H1 (cell line): ENCODE measurements at regions not wholly inside any gene's neighbourhood (a gene's known extent, or its start where the extent isn't known, plus 50 kb on each side); places are given as distances from the start of the nearest gene placed in this dataset.

Experiments
- CTCF ChIA-PET: fragments of 300-600 bp; sonication (Branson Sonifier 250); formaldehyde crosslinking; loops from one replicate; lab custom pipeline; 2021; ENCODE audit not compliant: partially characterized antibody; lab: Charles Lee
- POLR2A ChIA-PET: fragments of 300-600 bp; sonication (Branson Sonifier 250); formaldehyde crosslinking; loops from one replicate; lab custom pipeline; 2021; ENCODE audit warnings: inconsistent platforms; ENCODE audit not compliant: partially characterized antibody; lab: Charles Lee
- DNase-seq, 2 experiments: peaks; one replicate each; pipeline versions ENCODE4 v3.0.0 to v3.0.0-alpha.2; 2010 to 2022; ENCODE audit warnings: low spot score in 2 of 2, low read depth in 1 of 2, mixed read lengths in 1 of 2
- FAIRE-seq: peaks from 2 replicates; lab custom pipeline; 2011; peaks lifted over from hg19 to GRCh38; lab: Jason Lieb, UNC
- H2AFZ ChIP-seq: 2 replicates; pipeline ENCODE4 v1.8.1; 2012; ENCODE audit warnings: low read length, inconsistent platforms
- H2AK5ac ChIP-seq: 2 replicates; pipeline ENCODE4 v1.6.1; 2013; ENCODE audit warnings: low read depth, low read length
- H2BK120ac ChIP-seq: replicated peaks from 2 replicates; pipeline ENCODE3; 2013; ENCODE audit warnings: low read depth, low read length, inconsistent platforms
- H2BK12ac ChIP-seq: 2 replicates; pipeline ENCODE4 v1.6.1; 2013; ENCODE audit warnings: low read depth, low read length
- H2BK15ac ChIP-seq: 2 replicates; pipeline ENCODE4 v1.6.1; 2013; ENCODE audit warnings: low read length
- H2BK20ac ChIP-seq: 2 replicates; pipeline ENCODE4 v1.6.1; 2013; ENCODE audit warnings: low read length
- H2BK5ac ChIP-seq: 2 replicates; pipeline ENCODE4 v1.6.1; 2013; ENCODE audit warnings: low read depth, low read length
- H3K14ac ChIP-seq: 2 replicates; pipeline ENCODE4 v1.6.1; 2013; ENCODE audit warnings: inconsistent platforms; ENCODE audit not compliant: insufficient read length
- H3K18ac ChIP-seq: 2 replicates; pipeline ENCODE4 v1.6.1; 2013; ENCODE audit warnings: low read length; ENCODE audit errors: extremely low read depth
- H3K23ac ChIP-seq: 2 replicates; pipeline ENCODE4 v1.6.1; 2013; ENCODE audit warnings: inconsistent platforms; ENCODE audit not compliant: insufficient read length
- H3K23me2 ChIP-seq: 2 replicates; pipeline ENCODE4 v1.6.1; 2013; ENCODE audit warnings: low read depth, low read length
- H3K27ac ChIP-seq: 2 replicates; pipeline ENCODE4 v1.6.1; 2011; ENCODE audit warnings: low read depth, low read length, inconsistent platforms
- H3K27me3 ChIP-seq, 4 experiments: replicated peaks in 1 of 4; 1 replicate in 1 of 4; 2 replicates in 3 of 4; pipeline versions ENCODE4 v1.6.1 to v1.8.1; 2011 to 2013; ENCODE audit warnings: low read length in 3 of 4, mild to moderate bottlenecking in 3 of 4, inconsistent platforms in 2 of 4, mixed read lengths in 2 of 4, moderate library complexity in 1 of 4; ENCODE audit not compliant: control insufficient read depth in 3 of 4, insufficient read depth in 3 of 4; ENCODE audit errors: extremely low read depth in 1 of 4
- H3K36me3 ChIP-seq, 4 experiments: 2 replicates each; pipeline versions ENCODE4 v1.6.1 to v1.8.1; 2011 to 2013; ENCODE audit warnings: mild to moderate bottlenecking in 4 of 4, low read length in 3 of 4, moderate library complexity in 2 of 4, control low read depth in 1 of 4, inconsistent platforms in 1 of 4; ENCODE audit not compliant: insufficient read depth in 4 of 4, control insufficient read depth in 2 of 4
- H3K4ac ChIP-seq: replicated peaks from 2 replicates; pipeline ENCODE3; 2013; ENCODE audit warnings: low read length, low read depth, mixed read lengths, inconsistent platforms; ENCODE audit not compliant: insufficient read length
- H3K4me1 ChIP-seq, 4 experiments: replicated peaks in 1 of 4; 1 replicate in 1 of 4; 2 replicates in 3 of 4; pipeline versions ENCODE4 v1.6.1 to v1.8.1; 2011 to 2013; ENCODE audit warnings: low read length in 3 of 4, inconsistent platforms in 2 of 4, mixed read lengths in 1 of 4; ENCODE audit not compliant: insufficient read depth in 4 of 4, control insufficient read depth in 3 of 4
- H3K4me2 ChIP-seq, 2 experiments: 2 replicates each; pipeline versions ENCODE4 v1.6.1 to v1.8.1; 2011 to 2013; ENCODE audit warnings: low read depth in 2 of 2, low read length in 2 of 2, control low read depth in 1 of 2, inconsistent platforms in 1 of 2, mild to moderate bottlenecking in 1 of 2; ENCODE audit not compliant: insufficient read depth in 1 of 2
- H3K4me3 ChIP-seq, 4 experiments: fragments of 200-600, 300-600 bp in 1 of 4; sonication (generic), shearing (Covaris generic), sonication (Bioruptor Twin) in 1 of 4; 2 replicates each; pipeline versions ENCODE4 v1.5.1 to v1.8.1; 2011 to 2016; ENCODE audit warnings: low read length in 4 of 4, low read depth in 3 of 4, control low read depth in 2 of 4, inconsistent platforms in 2 of 4, mild to moderate bottlenecking in 2 of 4, mixed read lengths in 1 of 4, moderate library complexity in 1 of 4; ENCODE audit not compliant: insufficient read depth in 2 of 4; ENCODE audit errors: extremely low read depth in 1 of 4
- H3K56ac ChIP-seq: replicated peaks from 2 replicates; pipeline ENCODE3; 2013; ENCODE audit warnings: low read depth, mild to moderate bottlenecking, mixed read lengths, low read length, inconsistent platforms; ENCODE audit not compliant: insufficient read length
- H3K79me1 ChIP-seq: 2 replicates; pipeline ENCODE4 v1.6.1; 2013; ENCODE audit warnings: low read depth, low read length, control low read depth
- H3K79me2 ChIP-seq, 2 experiments: 2 replicates each; pipeline versions ENCODE4 v1.6.1 to v1.8.1; 2012 to 2013; ENCODE audit warnings: low read length in 2 of 2, mild to moderate bottlenecking in 2 of 2, inconsistent platforms in 1 of 2; ENCODE audit not compliant: insufficient read depth in 2 of 2, control insufficient read depth in 1 of 2
- H3K9ac ChIP-seq, 4 experiments: replicated peaks in 1 of 4; 1 replicate in 1 of 4; 2 replicates in 3 of 4; pipeline versions ENCODE4 v1.6.1 to v1.8.1; 2011 to 2013; ENCODE audit warnings: low read depth in 3 of 4, low read length in 3 of 4, control low read depth in 2 of 4, mild to moderate bottlenecking in 2 of 4, moderate library complexity in 2 of 4, inconsistent platforms in 1 of 4; ENCODE audit errors: extremely low read depth in 1 of 4
- H3K9me3 ChIP-seq, 2 experiments: 2 replicates each; pipeline versions ENCODE4 v1.6.1 to v1.8.1; 2012 to 2013; ENCODE audit warnings: mild to moderate bottlenecking in 2 of 2, moderate library complexity in 2 of 2, control low read depth in 1 of 2, inconsistent platforms in 1 of 2, low read depth in 1 of 2, low read length in 1 of 2, mixed read lengths in 1 of 2; ENCODE audit not compliant: insufficient read depth in 2 of 2
- H4K20me1 ChIP-seq, 2 experiments: replicated peaks in 1 of 2; 2 replicates each; pipeline versions ENCODE3 to v1.8.1; 2011 to 2013; ENCODE audit warnings: inconsistent platforms in 2 of 2, low read length in 2 of 2, mild to moderate bottlenecking in 1 of 2; ENCODE audit not compliant: insufficient read depth in 2 of 2, control insufficient read depth in 1 of 2
- H4K5ac ChIP-seq: 2 replicates; pipeline ENCODE4 v1.6.1; 2013; ENCODE audit warnings: low read length, low read depth, mixed read lengths, inconsistent platforms; ENCODE audit not compliant: insufficient read length
- H4K8ac ChIP-seq: 2 replicates; pipeline ENCODE4 v1.8.0; 2013; ENCODE audit warnings: mild to moderate bottlenecking, moderate library complexity, low read length, inconsistent platforms; ENCODE audit not compliant: insufficient read depth; ENCODE audit errors: extremely low read depth
- H4K91ac ChIP-seq: replicated peaks from 2 replicates; pipeline ENCODE3; 2013; ENCODE audit warnings: low read length, mixed read lengths, inconsistent platforms; ENCODE audit not compliant: insufficient read length
- ASH2L ChIP-seq: fragments of 200-600, 300-600 bp; sonication (generic); IDR thresholded peaks from one replicate; pipeline ENCODE4 v1.7.1; 2017; ENCODE audit warnings: low read length
- BRCA1 ChIP-seq: IDR thresholded peaks from 2 replicates; pipeline ENCODE4 v1.6.1; 2012; ENCODE audit warnings: low read depth, low read length, improper control_type of control experiment
- GTF2F1 ChIP-seq: IDR thresholded peaks from 2 replicates; pipeline ENCODE4 v1.6.1; 2012; ENCODE audit warnings: low read depth, low read length, improper control_type of control experiment, borderline replicate concordance
- HDAC6 ChIP-seq: IDR thresholded peaks from one replicate; pipeline ENCODE4 v1.7.1; 2012; ENCODE audit warnings: low read depth, mild to moderate bottlenecking, inconsistent platforms, low read length, moderate library complexity
- RBBP5 ChIP-seq: IDR thresholded peaks from 2 replicates; pipeline ENCODE4 v1.7.1; 2012; ENCODE audit warnings: low read depth, mild to moderate bottlenecking, inconsistent platforms, low read length, moderate library complexity, borderline replicate concordance
- RNF2 ChIP-seq: fragments of 200-900, 300-1000 bp; sonication (generic); IDR thresholded peaks from 2 replicates; pipeline ENCODE4 v1.7.1; 2016; ENCODE audit warnings: borderline replicate concordance, low read depth, mild to moderate bottlenecking, antibody characterized with exemption, low read length; ENCODE audit not compliant: poor library complexity, severe bottlenecking; ENCODE audit errors: missing control alignments
- SAP30 ChIP-seq: fragments of 300-600 bp; sonication (generic); IDR thresholded peaks from 2 replicates; pipeline ENCODE4 v1.7.1; 2012; ENCODE audit warnings: low read length, moderate library complexity, mild to moderate bottlenecking, inconsistent platforms; ENCODE audit not compliant: insufficient read depth, insufficient replicate concordance
- TEAD4 ChIP-seq: IDR thresholded peaks from 2 replicates; pipeline ENCODE4 v1.6.1; 2012; ENCODE audit warnings: low read depth, low read length, inconsistent platforms, mixed read lengths
- YY1 ChIP-seq: IDR thresholded peaks from 2 replicates; pipeline ENCODE4 v1.6.1; 2011; ENCODE audit warnings: low read depth, mild to moderate bottlenecking, low read length
- ZNF274 ChIP-seq: IDR thresholded peaks from 2 replicates; pipeline ENCODE4 v1.7.0; 2012; ENCODE audit warnings: low read length, borderline replicate concordance; ENCODE audit errors: extremely low read depth
- WGBS, 2 experiments: shearing (Covaris generic) in 1 of 2; methylation state at CpG; one replicate each; pipeline versions ENCODE4 v1.1.6 to v1.1.7; 2013 to 2015; ENCODE audit warnings: low lambda C conversion rate in 2 of 2, mixed read lengths in 2 of 2, inconsistent platforms in 1 of 2, low coverage in 1 of 2, missing lambda C conversion rate in 1 of 2; ENCODE audit not compliant: insufficient replicate concordance in 2 of 2, insufficient coverage in 1 of 2, insufficient read length in 1 of 2; ENCODE audit errors: extremely low coverage in 1 of 2, missing lambda C conversion rate in 1 of 2; 5-methylcytosine and 5-hydroxymethylcytosine counted together
- TF ChIP-seq, protein P1 (sequence below), 3 experiments: IDR thresholded peaks; 1 replicate in 2 of 3; 2 replicates in 1 of 3; pipeline versions ENCODE4 v1.5.1 to v1.6.1; 2011; ENCODE audit warnings: low read length in 3 of 3, mild to moderate bottlenecking in 3 of 3, inconsistent platforms in 2 of 3, low read depth in 1 of 3, moderate library complexity in 1 of 3; ENCODE audit not compliant: insufficient read depth in 1 of 3; ENCODE audit errors: control extremely low read depth in 1 of 3

DNA sequence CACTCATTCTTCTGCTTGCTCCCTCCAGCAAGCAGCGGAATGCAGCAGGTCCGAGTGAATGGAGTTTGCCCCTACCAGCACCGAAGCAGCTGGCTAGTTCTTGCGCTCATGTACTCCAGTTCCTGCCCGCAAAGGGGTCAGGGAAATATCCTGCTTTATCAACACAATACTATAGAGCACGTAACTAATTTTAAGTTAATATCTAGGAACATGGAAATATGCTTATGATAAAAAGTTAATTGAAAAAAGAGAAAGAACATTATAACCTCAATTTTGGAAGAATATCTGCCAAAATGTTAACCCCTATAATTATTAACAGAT lies 195.6 kb downstream of the SNCA start:
- Histone ChIP-seq H4K91ac (no peak overlapping the region), H4K20me1 (no peaks in the 10 kb centered on the region), H3K4ac (no peak overlapping the region), H2AFZ (no peak overlapping the region), H3K4me3 (no peak overlapping the region; a peak in 1 of 8 replicates), H2BK12ac (no peak overlapping the region), H3K23ac (no peak overlapping the region), H3K27ac (no peak overlapping the region), H3K9ac (no peak overlapping the region), H4K8ac (peak overlapping the region; percentile 62; the same call in 1 of the 2 replicates), H3K4me1 (peaks cover 0 to 3% (median 0%) of the 10 kb centered on the region in 4 experiments; a peak in 2 of 7 replicates), H3K9me3 (no peaks in the 10 kb centered on the region), H3K79me1 (no peaks in the 10 kb centered on the region), H4K5ac (no peak overlapping the region), H2BK120ac (no peak overlapping the region), H3K27me3 (no peaks in the 10 kb centered on the region), H3K79me2 (no peaks in the 10 kb centered on the region), H2BK5ac (no peak overlapping the region), H2BK20ac (no peak overlapping the region), H3K36me3 (no peaks in the 10 kb centered on the region), H3K23me2 (no peaks in the 10 kb centered on the region), H2AK5ac (no peak overlapping the region), H3K18ac (no peak overlapping the region), H3K4me2 (peak overlapping the region; percentile 8 to 36; a peak in 2 of 4 replicates), H2BK15ac (no peak overlapping the region), H3K14ac (no peak overlapping the region), H3K56ac (no peak overlapping the region)
- ChIA-PET POLR2A (no interaction called here), CTCF (interaction anchor here (0.7 to 1.7 kb wide), 35 partner anchors 8 to 435 kb away, joined by 3 to 12 read pairs (median 3); partner anchors contain the start of gene SNCA)
- no peak for DNase-seq
- FAIRE-seq, result no peak
- WGBS, 2 experiments, result 25% methylated on average over 6 of the region's 6 CpGs; no CpG with 5 or more reads in 1 of the 2 experiments
- TF ChIP-seq TEAD4 (peak; percentile 82), ASH2L (no peak), ZNF274 (no peak), RBBP5 (no peak), SAP30 (no peak), YY1 (0 out of 2 replicates have a peak, but pooled peaks have one; percentile 48), HDAC6 (no peak), BRCA1 (no peak), GTF2F1 (no peak), RNF2 (no peak)
- TF ChIP-seq, protein P1, sequence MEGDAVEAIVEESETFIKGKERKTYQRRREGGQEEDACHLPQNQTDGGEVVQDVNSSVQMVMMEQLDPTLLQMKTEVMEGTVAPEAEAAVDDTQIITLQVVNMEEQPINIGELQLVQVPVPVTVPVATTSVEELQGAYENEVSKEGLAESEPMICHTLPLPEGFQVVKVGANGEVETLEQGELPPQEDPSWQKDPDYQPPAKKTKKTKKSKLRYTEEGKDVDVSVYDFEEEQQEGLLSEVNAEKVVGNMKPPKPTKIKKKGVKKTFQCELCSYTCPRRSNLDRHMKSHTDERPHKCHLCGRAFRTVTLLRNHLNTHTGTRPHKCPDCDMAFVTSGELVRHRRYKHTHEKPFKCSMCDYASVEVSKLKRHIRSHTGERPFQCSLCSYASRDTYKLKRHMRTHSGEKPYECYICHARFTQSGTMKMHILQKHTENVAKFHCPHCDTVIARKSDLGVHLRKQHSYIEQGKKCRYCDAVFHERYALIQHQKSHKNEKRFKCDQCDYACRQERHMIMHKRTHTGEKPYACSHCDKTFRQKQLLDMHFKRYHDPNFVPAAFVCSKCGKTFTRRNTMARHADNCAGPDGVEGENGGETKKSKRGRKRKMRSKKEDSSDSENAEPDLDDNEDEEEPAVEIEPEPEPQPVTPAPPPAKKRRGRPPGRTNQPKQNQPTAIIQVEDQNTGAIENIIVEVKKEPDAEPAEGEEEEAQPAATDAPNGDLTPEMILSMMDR (IDR thresholded peaks at IDR 0.05; ENCODE audit: control extremely low read depth in 1 of 3, insufficient read depth in 1 of 3, low read depth in 1 of 3, low read length in 3 of 3), result no peak
